GM12891 (cell line): ENCODE measurements at regions not wholly inside any gene's neighbourhood (a gene's known extent, or its start where the extent isn't known, plus 50 kb on each side); places are given as distances from the start of the nearest gene placed in this dataset.

ENCODE experiments used
- POLR2A ChIP-seq: IDR thresholded peaks from 2 replicates; pipeline ENCODE4 v1.6.1; 2011; ENCODE audit warnings: low read depth, low read length, control low read depth
- POLR2AphosphoS5 ChIP-seq: IDR thresholded peaks from 2 replicates; pipeline ENCODE4 v1.6.1; 2011; ENCODE audit warnings: low read depth, low read length, control low read depth
- POU2F2 ChIP-seq: IDR thresholded peaks from 2 replicates; pipeline ENCODE4 v1.6.1; 2011; ENCODE audit warnings: low read depth, mild to moderate bottlenecking, control low read depth, low read length, moderate library complexity
- TAF1 ChIP-seq: IDR thresholded peaks from 2 replicates; pipeline ENCODE4 v1.6.1; 2011; ENCODE audit warnings: low read depth, low read length, control low read depth

- no peak for TF ChIP-seq POLR2A
- TF ChIP-seq POLR2AphosphoS5: no peak
- no peak for TF ChIP-seq TAF1
- no peak for TF ChIP-seq POU2F2
These were observed 183.3 kb downstream of the ZIC3 start for GRCh38 chrX:137749246-137749645.
